ELR (cell line): ENCODE measurements at regions not wholly inside any gene's neighbourhood (a gene's known extent, or its start where the extent isn't known, plus 50 kb on each side); places are given as distances from the start of the nearest gene placed in this dataset.
A peak's percentile ranks its signal among the peaks of the same experiment; 100 is the strongest.

Source experiments
- DNase-seq: peaks from one replicate; pipeline ENCODE4 v3.0.0-alpha.2; 2015; ENCODE audit warnings: low read depth

DNA sequence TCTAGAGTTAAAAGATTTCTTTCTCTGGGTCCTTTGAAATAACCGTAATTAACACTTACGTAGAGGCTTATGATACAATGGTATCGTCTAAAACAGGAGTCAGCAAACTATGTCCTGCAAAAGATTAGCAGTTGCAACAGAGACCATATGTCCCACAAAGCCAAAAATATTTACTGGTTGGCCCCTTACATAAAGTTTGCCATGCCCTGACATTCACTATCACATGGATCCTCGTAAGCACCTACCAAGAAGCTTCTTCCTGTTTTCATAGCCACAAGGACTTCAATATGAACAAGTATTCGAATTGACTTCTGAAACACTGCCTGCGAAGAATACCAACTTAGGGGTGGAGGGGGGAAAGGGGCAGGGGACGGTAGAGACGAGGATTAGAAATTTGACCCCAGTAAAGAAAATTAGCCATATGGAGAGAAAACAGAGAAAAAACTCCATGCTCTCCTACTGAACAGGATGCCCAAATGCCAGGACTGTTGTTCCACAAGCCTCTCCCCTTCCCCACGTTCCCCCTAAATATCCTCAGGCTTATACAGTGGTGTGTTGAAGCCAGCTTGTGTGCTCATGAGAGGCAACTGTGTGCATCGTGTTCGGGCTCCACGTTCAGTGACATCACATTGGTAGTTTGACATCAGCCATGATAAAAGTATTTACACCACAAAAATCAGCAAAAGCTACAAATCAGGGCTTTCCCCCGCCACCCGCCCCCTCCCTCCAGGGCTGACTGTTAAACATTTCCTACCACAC, 144.1 kb upstream of the HES1 start:
- DNase-seq = no peak

DNA sequence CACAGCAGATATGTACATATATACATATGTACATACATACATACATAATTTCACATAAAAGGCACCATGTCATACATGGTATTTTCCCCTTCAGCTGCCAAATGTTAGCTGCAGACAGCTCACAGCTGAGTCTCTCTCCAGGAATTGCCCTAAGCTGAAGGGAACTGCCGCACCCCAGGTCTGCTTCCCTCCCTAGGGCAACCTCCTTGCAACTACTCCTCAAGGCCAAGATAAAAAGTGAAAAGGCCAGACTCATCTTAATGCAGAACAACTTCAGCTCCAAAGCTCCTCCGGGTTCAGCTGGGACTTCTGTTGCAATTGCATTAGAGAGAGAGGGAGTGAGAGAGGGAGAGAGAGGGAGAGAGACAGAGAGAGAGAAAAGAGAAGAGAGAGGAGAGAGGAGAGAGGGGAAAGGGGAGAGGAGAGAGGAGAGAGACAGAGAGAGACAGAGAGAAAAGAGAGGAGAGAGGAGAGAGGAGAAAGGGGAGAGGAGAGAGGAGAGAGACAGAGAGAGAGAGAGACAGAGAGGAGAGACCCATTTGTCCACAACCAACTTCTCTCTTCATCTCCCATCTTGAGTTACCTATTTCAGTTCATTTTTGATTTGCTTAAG, 143.4 kb upstream of the HES1 start:
- DNase-seq = no peak

DNA sequence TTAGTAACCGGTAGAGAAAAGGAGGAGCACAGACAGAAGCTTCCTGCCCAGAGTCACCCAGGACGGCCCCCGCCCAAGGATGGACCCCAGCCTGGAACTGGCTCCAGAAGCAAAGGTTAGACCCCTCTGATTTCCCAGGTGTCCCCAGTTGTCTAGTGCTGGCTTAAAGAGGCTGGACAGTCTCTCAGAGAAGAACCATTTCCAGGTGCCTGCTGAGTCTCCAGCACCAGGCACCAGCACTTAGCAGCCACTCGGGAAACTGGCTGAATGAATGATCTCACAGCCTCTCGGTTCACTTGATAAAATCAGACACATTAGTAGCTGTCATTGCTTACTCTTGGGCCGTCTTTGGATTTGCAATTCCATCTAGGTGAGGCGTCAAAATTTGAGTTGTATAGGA, 139.7 kb upstream of the HES1 start:
- DNase-seq = no peak

DNA sequence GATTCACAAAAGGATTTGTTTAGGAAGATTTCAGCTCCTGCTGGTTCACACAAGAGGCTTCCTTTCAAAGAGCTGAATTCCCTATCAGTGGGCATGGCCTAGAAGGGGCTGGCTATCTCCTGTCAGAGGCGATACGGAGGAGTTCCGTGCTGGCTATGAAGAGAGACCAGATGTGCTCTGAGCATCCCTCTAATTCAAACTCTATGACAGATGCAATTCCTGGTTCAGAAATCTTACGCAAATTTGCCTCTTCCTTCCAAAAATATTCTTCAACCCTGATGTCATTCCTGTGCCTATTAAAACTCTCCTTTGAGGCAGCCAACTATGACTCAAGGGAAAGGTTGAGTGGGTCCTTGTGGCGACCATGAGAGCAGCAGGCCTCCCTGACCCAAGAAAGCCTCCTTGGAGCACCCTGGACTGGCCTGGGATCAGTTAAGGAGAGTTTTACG, 139.3 kb upstream of the HES1 start:
- no peak for DNase-seq

DNA sequence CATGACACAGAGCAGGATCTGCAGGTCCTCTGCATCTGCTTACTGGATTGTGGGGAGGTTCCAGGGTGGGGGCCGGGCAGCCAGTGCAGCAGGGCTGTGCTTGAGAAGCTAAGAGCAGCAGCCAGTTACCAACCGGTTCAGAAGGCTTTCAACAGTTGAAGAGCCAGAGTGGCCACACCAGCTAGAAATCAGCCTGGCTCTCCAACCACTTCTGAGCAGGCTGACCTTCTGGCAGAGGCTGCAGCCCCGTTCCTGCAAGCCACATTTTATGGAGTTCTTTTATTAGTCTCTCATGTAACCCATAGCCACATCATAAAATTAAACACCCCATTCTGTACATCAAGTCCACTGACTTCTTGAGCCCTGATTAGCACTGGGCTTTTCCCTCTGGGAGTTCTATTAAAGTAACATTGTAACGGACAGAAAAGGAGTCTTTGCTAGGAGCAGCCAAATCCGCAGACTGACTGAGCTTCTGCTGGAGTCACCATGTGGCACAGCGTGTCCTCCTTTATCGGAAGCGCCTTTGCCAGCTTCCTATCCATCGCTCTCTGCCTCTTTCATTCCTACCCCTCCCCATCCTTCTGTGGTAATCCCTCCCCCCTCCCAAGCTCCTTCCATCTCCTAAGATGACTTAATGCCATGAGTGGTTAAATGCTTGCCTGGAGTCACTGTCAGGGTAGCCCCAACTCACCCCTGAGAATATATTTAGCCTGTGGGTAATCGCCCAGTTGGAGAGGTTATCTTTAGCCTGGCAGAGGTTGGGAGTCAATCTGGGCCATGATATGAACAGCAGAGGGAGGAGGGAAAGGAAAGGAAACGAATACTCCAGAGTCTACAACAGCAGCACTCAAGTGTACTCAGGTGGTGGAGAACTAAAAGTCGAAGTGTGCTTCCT, 138.5 kb upstream of the HES1 start:
- no peak for DNase-seq

DNA sequence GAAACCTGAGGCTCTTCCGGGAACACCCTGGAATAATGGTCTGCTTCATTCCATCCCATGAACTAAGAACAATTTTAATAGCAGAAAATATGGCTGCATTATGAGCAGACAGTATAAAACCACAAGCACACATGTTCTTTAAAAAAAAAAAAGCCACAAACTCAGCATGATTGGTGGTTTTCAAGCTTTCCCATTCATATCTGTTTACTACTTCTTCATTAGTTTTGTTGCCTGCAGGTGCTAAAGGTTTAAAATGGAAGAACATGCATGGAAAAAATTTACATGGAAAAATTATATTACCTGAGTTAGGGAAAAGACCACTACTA, 137.9 kb upstream of the HES1 start:
- no peak for DNase-seq

DNA sequence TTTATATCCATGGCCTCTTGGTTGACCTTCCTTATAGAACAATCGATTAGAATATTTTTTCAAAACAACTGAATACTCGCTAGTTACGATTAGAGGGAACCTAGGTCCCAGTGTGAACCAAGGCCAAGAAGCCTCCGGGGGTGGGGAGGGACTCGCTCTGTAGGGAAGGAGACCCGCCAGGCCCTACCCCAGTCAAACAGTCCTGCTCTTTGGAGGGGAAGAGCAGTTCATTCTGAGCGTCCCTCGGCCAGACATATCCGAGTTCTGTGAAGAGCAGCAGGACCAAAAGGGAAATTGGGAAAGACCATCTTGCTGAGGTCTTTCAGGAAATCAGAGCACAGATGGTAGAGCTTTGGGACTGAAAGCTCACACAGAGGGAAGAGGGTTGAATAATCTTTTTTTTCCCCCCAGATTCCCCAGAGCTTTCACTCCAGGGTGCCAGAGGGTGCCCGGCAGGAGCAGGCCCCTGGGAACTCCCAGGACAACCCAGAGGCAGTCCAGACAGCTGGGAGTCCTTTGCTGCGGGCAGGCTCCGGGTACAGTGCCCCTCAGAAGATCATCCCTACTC, 137.2 kb upstream of the HES1 start:
- DNase-seq = no peak

DNA sequence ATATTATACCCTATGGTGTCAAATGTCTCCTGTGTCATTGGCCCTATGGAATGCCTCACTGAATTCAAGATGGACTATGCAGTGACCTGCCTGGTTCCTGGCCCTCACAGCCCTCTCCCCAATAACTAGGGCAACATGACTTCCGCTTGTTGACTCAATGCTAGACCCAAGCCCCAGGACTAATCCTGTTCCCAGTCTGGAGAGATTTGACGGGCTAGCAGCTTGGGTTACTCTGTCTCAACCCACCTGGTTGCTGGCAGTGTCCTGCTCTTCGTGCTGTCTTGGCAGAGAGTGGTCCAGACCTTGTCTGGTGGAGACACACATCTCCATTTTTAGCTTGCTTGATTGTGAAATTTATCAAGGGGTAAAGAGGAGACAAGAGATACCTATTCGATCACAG, 135.8 kb upstream of the HES1 start:
- DNase-seq = no peak

DNA sequence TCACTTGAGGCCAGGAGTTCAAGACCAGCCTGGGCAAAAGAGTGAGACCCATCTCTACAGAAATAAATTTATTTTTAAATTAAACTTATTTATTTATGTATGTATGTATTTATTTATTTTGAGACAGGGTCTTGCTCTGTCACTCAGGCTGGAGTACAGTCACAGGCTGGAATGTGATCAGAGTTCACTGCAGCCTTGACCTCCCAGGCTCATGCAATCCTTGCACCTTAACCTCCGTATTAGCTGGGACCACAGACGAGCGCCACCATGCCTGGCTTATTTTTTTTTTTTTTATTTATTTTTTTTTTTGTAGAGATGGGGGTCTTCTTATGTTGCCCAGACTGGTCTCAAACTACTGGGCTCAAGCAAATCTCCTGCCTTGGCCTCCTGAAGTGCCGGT, 135.2 kb upstream of the HES1 start:
- no peak for DNase-seq

DNA sequence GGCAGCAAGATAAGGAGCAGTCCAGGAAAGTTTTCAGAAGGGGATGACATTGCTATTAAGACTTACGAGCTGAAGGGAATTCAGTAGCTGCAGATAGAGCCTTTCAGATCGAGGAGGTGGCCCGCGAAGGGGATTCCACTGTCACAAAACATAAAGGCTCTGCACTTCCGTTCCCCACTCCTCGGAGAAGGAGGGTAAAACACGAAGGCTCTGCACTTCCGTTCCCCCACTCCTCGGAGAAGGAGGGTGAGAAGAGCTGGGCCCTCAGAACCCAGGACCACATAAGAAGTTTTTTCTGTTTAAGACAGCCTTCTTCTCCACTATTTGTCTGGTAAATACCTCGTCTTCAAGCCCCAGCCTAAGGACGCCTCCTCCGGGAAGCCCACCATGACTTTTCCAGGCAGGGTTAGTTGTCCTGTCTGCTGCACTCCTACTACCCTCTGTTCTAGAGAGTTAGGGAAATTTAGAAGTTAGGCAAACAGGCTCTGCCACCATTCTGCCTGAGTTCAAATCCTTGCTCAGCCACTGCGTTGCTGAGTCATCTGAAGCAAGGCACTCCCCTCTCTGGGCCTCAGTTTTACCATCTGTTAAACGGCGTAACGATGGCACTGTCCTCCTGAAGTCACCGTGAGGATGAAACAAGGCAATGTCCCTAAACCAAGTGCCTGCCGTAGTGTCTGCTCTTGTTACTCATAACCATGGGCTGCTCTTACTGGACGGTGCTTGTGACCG, 134.1 kb upstream of the HES1 start:
- no peak for DNase-seq

DNA sequence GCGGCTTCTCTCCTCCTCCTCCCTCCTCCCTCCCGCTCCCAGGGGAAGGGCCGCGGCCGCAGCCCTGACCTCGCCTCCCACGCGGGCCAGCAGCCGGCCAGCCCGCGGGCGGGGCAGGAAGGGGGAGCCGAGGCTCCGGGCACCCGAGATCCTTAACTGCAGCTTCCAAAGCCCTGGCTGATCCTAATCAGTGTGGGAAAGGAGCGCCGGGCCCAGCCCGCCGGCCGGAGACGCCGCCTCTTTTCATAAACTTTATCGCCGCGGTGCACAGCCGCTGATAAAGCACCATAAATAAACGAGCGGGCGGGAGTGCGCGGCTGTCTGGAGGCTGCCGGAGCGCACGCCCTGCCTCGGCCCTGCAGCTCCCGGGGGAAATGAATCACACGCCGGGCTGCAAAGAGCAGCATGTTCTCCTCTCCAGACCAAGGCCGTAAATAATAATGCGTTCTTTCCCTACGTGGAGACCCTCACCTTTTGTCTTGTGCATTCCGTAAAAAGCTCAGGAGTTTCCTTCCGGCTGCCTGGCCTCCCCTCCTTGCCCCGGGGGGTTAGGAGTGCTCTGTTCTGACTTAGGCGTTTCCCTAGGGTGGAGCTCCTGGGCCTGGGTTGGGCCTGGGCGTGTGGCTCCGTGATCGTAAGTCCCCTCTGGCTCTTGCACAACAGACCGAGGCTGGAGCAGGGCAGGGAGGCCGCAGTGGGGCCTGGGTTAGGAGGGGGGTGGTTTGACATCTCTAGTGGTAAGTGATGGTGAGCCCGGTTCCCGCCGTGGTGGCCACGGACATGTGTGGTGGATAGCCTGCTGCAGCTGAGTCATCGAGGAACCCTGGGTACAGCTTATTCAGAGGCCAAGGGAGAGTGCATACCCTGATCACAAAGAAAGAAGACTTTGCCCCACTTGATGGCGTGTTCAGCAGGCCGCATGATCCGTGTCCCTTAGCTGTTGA, 132.6 kb upstream of the HES1 start:
- peak; percentile 89 for DNase-seq

DNA sequence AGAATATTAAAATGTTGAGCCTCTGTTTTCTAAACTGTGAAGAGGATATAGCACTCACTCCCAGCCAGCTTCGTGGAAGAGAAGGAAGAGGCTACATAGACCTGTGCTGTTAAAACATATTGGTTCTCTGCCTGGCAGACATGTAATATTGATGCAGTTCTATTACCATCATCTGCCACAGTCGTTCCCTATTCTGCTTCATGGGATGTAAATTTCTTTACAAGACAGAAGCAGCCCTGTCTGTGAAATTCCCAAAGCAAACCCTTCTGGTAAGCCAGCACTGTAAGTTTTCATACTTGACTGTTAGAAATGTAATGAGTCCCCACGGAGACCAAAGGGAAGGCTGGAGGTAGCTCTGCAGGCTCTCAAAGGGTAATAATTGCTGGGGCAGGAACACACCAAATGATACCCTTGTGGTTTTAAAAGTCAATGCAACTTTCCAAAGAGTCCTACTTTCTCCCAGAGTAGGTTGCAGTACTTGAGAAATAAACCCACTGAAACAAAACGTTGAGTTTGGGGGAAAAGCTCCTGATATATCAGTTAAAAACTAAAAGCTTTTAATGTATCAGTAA, 129.9 kb upstream of the HES1 start:
- no peak for DNase-seq

DNA sequence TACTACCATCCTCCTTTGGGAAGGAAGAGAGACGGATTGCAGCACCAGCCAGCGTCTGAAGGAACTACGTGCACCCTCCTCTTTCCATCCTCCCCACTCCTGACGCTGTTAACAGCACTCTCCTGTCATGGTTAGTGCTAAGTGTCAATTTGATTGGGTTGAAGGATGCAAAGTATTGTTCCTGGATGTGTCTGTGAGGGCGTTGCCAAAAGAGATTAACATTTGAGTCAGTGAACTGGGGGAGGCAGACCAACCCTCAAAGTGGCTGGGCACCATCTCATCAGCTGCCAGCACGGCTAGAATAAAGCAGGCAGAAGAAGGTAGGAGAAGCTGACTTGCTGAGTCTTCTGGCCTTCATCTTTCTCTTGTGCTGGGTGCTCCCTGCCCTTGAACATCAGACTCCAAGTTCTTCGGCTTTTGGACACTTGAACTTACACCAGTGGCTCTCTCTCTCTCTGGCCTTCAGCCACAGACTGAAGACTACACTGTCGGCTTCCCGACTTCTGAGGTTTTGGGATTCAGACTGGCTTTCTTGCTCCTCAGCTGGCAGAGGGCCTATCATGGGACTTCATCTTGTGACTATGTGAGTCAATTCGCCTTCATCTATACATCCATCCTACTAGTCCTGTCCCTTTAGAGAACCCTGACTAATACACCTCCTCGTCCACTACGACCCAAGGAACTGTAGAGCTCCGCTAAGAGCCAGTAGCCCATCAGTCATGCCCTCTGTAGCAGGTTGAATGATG, 128.2 kb upstream of the HES1 start:
- no peak for DNase-seq

DNA sequence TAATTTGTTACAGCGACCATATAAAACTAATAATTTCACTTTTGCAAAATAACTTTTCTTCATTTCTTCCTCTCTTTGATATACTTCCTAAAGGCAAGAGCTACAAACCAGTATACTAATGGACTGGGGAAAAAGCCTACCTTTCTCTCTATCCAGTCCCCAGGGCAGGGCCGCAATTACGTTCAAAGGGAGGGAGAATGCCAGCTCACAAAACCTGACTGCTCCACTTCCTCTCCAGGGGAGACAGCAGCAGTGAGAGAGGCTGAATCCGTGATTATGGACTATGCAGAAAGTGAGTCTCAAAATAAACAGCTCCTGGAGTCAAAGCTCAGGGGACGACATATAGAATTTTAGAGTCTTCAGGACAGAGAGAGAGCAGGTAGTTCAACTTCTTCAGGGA, 126.9 kb upstream of the HES1 start:
- no peak for DNase-seq

DNA sequence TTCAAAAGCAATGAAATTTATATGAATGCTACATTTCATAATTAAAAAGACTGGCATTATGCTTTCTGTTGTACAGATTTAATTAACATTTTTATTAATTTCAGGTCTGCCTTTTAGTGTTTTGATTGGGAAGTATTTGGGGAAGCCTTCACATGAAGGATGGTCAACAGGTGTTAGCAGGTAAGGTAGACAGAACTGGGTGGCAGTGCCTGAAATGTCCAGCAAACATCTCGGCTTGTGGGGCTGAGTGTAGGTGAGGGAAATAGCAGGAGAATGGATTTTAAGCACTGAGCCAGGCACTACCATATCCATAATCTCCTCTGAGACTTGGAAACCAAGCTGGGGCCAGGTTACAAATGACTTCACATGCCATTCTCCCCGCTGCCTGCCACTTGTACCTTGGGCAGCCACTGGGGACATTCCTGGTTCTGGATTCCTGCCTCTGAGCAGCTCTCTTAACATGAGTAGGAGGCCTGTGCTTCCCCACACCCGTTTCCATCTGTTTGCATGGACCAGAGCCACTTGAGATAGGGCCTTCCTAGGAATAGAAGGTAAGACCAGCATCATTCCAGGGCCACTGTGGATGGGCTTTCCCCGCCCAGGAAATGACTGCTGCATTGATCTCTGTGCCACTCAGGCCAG, 125.9 kb upstream of the HES1 start:
- no peak for DNase-seq

DNA sequence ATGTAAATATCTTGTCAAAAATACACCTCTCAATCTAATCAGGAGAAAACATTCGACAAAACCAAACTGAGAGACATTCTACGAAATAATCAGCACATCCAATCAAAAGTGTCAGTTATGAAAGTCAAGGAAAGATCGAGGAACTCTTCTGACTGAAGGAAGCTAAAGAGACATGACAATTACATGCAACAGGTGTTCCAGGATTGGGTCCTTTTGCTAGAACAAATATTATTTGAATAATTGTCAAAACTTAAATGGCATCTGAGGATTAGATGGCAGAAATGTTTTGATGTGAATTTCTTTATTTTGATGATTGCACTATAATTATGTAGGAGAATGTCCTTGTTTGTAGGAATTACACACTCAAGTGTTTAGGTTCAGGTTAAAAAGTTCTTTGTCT, 124.1 kb upstream of the HES1 start:
- no peak for DNase-seq

DNA sequence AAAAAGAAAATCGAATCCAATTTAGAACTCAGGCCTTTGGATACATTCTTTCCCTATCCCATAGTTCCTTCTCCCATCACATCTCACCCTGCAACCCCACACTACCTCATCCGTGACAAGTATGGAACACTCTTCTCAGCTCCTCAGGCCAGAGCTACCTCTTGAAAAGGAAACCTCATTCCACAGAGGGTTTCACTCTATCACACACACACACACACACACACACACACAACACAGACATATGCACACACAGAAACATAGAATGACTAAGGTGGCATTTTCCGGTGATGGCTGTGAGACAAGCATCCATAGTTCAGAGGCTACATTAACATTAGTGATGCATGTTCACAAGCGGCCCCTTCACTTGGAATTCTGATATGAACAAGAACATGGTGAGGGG, 122.0 kb upstream of the HES1 start:
- no peak for DNase-seq

DNA sequence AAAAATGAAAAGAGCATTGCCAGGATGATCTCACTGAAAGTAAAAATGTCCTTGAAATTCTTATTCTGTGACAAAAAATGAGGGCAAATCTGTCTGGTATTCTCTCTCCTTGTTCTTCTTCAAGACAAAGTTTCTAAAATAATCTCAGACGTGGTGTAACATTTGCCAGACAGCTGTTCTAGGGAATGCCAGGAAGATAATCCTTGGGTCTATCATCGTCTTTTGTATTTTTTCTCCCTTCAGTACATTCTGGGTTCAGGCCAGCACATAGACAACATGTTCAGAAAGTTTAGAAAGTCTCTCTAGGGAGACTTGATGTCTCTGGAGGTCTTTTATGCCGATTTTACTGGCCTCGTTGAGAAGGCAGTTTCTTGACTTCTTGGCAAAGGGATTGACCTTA, 121.2 kb upstream of the HES1 start:
- no peak for DNase-seq

DNA sequence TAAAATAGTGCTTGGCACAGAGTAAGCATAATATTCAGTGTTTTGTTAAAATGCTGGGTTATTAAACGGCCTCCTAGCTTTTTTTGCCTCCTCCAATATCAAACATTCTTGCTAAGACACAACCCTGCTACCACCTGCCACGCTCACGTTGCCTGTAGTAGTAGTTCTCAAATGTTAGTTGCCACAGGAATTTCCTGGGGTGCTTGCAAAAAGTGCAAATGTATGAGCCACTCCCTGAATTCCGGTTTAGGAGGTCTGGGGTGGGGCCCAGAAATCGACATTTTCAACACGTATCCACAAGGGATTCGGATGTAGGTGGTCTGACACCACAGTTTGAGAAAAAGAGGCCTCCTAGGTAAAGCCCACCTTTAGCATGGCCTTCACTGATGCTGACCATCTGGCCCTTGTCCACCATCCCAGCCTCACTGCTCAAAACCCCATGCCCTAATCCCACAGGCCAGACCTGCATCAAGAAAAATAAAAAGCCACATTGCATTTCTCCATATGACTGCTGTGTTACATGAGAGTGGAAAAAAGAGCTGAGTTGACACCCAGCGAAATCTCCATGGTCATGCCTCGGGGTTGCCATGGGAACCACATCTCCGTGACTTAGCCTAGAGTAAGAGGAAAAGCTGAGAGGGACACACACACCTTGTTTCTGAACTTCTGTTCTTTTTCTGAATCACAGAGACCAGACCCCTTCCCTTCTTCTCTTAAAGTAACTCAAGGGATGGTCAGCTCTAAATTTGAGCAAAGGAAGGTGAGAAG, 116.4 kb upstream of the HES1 start:
- no peak for DNase-seq
